ENCODE measurements at regions not wholly inside any gene's neighbourhood (a gene's known extent, or its start where the extent isn't known, plus 50 kb on each side); places are given as distances from the start of the nearest gene placed in this dataset.

DNA sequence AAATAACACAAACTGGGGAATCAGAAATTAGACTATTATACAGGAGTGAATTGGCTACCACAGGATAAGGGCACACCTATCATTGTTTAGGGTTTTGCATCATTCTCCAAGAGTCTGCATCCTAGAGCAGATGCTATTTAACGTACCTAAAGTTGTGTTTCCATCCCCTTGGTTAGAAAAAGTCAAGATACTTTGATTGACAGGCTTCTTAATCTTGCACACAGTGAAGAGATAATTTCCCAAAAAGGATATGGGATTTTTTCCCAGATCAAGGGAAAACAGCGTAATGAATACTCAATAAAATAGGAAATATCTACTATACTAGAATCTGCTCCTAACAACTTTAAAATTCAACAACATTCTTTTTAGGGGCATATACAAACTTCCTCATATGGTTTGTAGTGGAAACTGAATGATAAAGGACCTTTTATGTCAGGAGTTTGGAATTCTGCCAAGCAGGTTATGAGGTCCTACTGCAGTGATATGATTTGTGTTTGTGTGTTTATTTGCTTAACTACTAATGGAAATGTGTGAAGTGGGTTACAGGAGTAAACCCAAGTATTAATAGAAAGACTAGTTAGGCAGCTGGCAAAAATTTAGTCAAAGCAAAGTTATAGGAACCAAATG lies 124.1 kb upstream of the MME start:
- H3K27me3 ChIP-seq, result no peaks in the 10 kb centered on the region
- Mint-ChIP-seq H3K4me3 (no peak overlapping the region), H3K36me3 (no peaks in the 10 kb centered on the region), H3K4me1 (no peaks in the 10 kb centered on the region), H3K27ac (no peak overlapping the region), H3K27me3 (ENCODE audit: insufficient read depth, low read depth) (peaks cover 2% of the 10 kb centered on the region), H3K9me3 (peaks cover 9% of the 10 kb centered on the region)
- H3K36me3 ChIP-seq, result no peaks in the 10 kb centered on the region
- TF ChIP-seq EZH2phosphoT487 (IDR thresholded peaks at IDR 0.05) (no peak), EZH2 (IDR thresholded peaks at IDR 0.05) (no peak)
- TF ChIP-seq, protein P1, sequence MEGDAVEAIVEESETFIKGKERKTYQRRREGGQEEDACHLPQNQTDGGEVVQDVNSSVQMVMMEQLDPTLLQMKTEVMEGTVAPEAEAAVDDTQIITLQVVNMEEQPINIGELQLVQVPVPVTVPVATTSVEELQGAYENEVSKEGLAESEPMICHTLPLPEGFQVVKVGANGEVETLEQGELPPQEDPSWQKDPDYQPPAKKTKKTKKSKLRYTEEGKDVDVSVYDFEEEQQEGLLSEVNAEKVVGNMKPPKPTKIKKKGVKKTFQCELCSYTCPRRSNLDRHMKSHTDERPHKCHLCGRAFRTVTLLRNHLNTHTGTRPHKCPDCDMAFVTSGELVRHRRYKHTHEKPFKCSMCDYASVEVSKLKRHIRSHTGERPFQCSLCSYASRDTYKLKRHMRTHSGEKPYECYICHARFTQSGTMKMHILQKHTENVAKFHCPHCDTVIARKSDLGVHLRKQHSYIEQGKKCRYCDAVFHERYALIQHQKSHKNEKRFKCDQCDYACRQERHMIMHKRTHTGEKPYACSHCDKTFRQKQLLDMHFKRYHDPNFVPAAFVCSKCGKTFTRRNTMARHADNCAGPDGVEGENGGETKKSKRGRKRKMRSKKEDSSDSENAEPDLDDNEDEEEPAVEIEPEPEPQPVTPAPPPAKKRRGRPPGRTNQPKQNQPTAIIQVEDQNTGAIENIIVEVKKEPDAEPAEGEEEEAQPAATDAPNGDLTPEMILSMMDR (IDR thresholded peaks at IDR 0.05), result no peak
- no peaks in the 10 kb centered on the region for H3K4me1 ChIP-seq
- no peak overlapping the region for H3K4me3 ChIP-seq
- no peak overlapping the region for H3K27ac ChIP-seq
- H2AFZ ChIP-seq (replicated peaks), result no peak overlapping the region
- no peaks in the 10 kb centered on the region for H3K79me2 ChIP-seq (ENCODE audit: low read depth)
- H3K9ac ChIP-seq, result no peak overlapping the region
- no peak for DNase-seq (ENCODE audit: low spot score)
- no peaks in the 10 kb centered on the region for H3K9me3 ChIP-seq (ENCODE audit: low read depth)
- H3K4me2 ChIP-seq, result no peak overlapping the region
- no peaks in the 10 kb centered on the region for H4K20me1 ChIP-seq (ENCODE audit: low read depth)
- no peaks in the 10 kb centered on the region for H3F3A ChIP-seq (ENCODE audit: low read depth)

DNA sequence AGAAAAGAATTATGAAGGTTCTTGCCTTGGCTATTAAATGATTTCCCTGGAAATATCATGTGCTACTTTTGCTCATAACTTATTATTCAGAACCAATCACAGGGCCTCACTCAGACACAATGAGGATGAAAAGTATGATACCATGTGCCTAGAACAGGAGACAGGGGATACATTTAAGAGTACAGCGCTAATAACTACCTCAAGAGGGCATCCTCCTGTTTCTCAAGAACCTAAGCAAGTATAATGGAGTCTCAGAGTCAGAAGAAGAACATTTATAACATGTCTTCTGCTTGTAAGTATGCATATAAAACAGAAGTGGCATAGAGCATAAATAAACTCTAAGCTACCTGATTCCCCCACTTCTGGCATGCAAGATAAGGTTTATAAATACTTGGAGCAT lies 125.4 kb upstream of the MME start:
- Histone ChIP-seq H3K9ac (no peak overlapping the region), H3K27me3 (no peaks in the 10 kb centered on the region), H3F3A (ENCODE audit: low read depth) (no peaks in the 10 kb centered on the region), H3K4me1 (no peaks in the 10 kb centered on the region), H3K4me3 (no peak overlapping the region), H3K9me3 (ENCODE audit: low read depth) (no peaks in the 10 kb centered on the region), H3K27ac (no peak overlapping the region), H3K4me2 (no peak overlapping the region), H2AFZ (replicated peaks) (no peak overlapping the region), H4K20me1 (ENCODE audit: low read depth) (no peaks in the 10 kb centered on the region), H3K36me3 (no peaks in the 10 kb centered on the region), H3K79me2 (ENCODE audit: low read depth) (no peaks in the 10 kb centered on the region)
- no peaks in the 10 kb centered on the region for H3K4me1 Mint-ChIP-seq
- no peak overlapping the region for H3K4me3 Mint-ChIP-seq
- H3K36me3 Mint-ChIP-seq, result no peaks in the 10 kb centered on the region
- peaks cover 12% of the 10 kb centered on the region for H3K9me3 Mint-ChIP-seq
- TF ChIP-seq, protein P1 (IDR thresholded peaks at IDR 0.05), result peak; percentile 60
- no peak for TF ChIP-seq EZH2 (IDR thresholded peaks at IDR 0.05)
- no peak for TF ChIP-seq EZH2phosphoT487 (IDR thresholded peaks at IDR 0.05)
- H3K27me3 Mint-ChIP-seq (ENCODE audit: insufficient read depth, low read depth), result peaks cover 2% of the 10 kb centered on the region
- H3K27ac Mint-ChIP-seq, result no peak overlapping the region
- peak; percentile 32 for DNase-seq (ENCODE audit: low spot score)

DNA sequence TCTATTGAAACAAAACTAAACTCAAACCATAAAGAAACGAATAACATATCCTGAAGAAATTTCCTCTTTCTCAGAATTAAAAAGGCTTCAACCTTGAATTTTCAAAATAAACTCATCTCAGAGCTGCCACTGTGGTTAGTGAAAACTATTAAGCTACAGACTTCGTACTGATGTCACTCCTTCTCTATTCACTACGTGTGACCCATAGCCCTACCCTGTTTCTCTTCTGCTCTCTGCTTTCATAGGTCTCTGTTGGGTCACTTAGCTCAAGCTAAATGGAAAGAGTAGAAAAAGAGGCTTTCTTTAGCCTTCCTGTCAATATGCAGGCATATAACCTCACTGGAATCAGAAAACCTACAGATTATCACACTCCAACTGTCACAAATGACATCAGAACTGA lies 126.6 kb upstream of the MME start:
- Histone ChIP-seq H3K4me3 (no peak overlapping the region), H3K36me3 (no peaks in the 10 kb centered on the region), H3F3A (ENCODE audit: low read depth) (no peaks in the 10 kb centered on the region), H2AFZ (replicated peaks) (no peak overlapping the region), H4K20me1 (ENCODE audit: low read depth) (no peaks in the 10 kb centered on the region), H3K9me3 (ENCODE audit: low read depth) (no peaks in the 10 kb centered on the region), H3K27ac (no peak overlapping the region), H3K79me2 (ENCODE audit: low read depth) (no peaks in the 10 kb centered on the region), H3K4me1 (no peaks in the 10 kb centered on the region), H3K9ac (no peak overlapping the region), H3K4me2 (no peak overlapping the region), H3K27me3 (no peaks in the 10 kb centered on the region)
- no peak for TF ChIP-seq EZH2phosphoT487 (IDR thresholded peaks at IDR 0.05)
- TF ChIP-seq EZH2 (IDR thresholded peaks at IDR 0.05), result no peak
- TF ChIP-seq, protein P1 (IDR thresholded peaks at IDR 0.05), result no peak
- no peak overlapping the region for H3K4me3 Mint-ChIP-seq
- H3K4me1 Mint-ChIP-seq, result no peaks in the 10 kb centered on the region
- no peaks in the 10 kb centered on the region for H3K36me3 Mint-ChIP-seq
- no peak overlapping the region for H3K27ac Mint-ChIP-seq
- peaks cover 12% of the 10 kb centered on the region for H3K9me3 Mint-ChIP-seq
- H3K27me3 Mint-ChIP-seq (ENCODE audit: insufficient read depth, low read depth), result peaks cover 2% of the 10 kb centered on the region
- no peak for DNase-seq (ENCODE audit: low spot score)

Measured in neural progenitor cell (in vitro differentiated cells).